Mucosa of descending colon (tissue), 3 donors: ENCODE measurements at regions not wholly inside any gene's neighbourhood (a gene's known extent, or its start where the extent isn't known, plus 50 kb on each side); places are given as distances from the start of the nearest gene placed in this dataset.

Experiments used
- ATAC-seq: fragments of 200-7000 bp; cut with Tn5 transposase; one replicate; pipeline ENCODE4 v1.9.1; 2020; ENCODE audit warnings: mild to moderate bottlenecking, moderate library complexity
- DNase-seq, 3 donors: peaks; one replicate each; pipeline ENCODE4 v3.0.0-alpha.2; 2020
- H3K36me3 ChIP-seq: fragments of 200-600 bp; one replicate; pipeline ENCODE4 v1.8.0; 2021; ENCODE audit warnings: low read depth, mild to moderate bottlenecking
- H3K4me1 ChIP-seq: fragments of 200-600 bp; one replicate; pipeline ENCODE4 v1.8.0; 2021; ENCODE audit warnings: low read depth, mild to moderate bottlenecking
- H3K4me3 ChIP-seq: fragments of 200-600 bp; one replicate; pipeline ENCODE4 v1.8.0; 2021; ENCODE audit warnings: mild to moderate bottlenecking
- H3K9me3 ChIP-seq: fragments of 200-600 bp; one replicate; pipeline ENCODE4 v1.8.0; 2021; ENCODE audit warnings: mild to moderate bottlenecking
- CTCF ChIP-seq: fragments of 200-600 bp; IDR thresholded peaks from one replicate; pipeline ENCODE4 v1.8.0; 2022; ENCODE audit warnings: antibody characterized with exemption, mild to moderate bottlenecking
- intact Hi-C, 2 donors: fragments of 100-400 bp; cut with DNase I in 1 of 2; cut with micrococcal nuclease in 1 of 2; formaldehyde crosslinking; loops; one replicate each; pipeline versions ENCODE4 v1.11.0 to v1.11.1; 2022; cut with DNase I, micrococcal nuclease
- donor health status: DM: no; HTN: no; CAD: no; lungs with moderate emphysema.
- donor health status: DM: no; HTN: no; CAD: no.
- donor health status: DM: no; HTN: yes; CAD: no.

DNA sequence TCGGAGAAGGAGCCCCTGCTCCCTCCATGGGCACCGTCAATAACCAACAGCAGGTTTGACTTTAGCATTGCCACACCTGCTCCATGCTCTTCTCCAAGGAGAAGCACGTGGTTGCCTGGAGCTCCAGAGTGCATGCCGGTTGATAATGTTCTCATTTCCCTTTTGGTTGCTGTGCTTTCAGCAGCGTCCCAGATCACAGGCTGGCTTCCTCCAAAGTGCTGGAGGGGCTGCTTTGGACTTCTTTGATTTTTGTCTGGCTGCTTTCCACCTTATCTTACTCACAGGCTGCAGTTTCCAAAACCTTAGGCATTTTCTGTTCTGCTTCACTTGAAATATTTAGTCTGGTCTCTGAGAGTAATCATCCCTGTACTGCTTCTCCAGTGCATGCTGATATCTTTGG is 123.8 kb upstream of the IRS2 start:
- intact Hi-C loops = no loop called here
- Histone ChIP-seq H3K4me1 (no peaks in the 10 kb centered on the region), H3K9me3 (peaks cover 7% of the 10 kb centered on the region), H3K4me3 (no peak overlapping the region), H3K36me3 (no peaks in the 10 kb centered on the region)
- DNase-seq = no peak
- ATAC-seq = no peak
- no peak for TF ChIP-seq CTCF

DNA sequence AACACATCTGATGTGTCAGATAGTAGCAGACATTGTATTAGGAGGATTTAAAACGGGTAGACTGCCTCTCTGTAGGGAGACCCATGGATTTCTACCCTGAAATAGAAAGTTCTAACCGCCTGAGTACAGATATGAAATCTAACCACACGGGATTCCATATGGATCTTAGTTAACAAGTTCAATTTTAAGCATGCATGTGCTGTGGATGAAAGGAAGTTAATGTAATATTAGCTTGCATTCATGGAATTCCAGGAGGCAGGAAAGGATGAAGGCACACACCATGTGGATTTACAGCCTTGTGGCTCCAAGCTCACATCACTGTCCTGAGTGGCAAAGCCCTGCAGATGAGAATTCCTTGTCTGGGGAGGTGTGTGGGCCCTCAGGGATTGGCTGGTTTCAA is 120.6 kb upstream of the IRS2 start:
- Histone ChIP-seq H3K36me3 (no peaks in the 10 kb centered on the region), H3K4me3 (no peak overlapping the region), H3K9me3 (peaks cover 7% of the 10 kb centered on the region), H3K4me1 (no peaks in the 10 kb centered on the region)
- intact Hi-C loops = no loop called here
- no peak for TF ChIP-seq CTCF
- ATAC-seq (no peak), DNase-seq (no peak)

GRCh38 chr13:109904218-109904617 is 117.8 kb upstream of the IRS2 start:
- no peak overlapping the region for H3K4me3 ChIP-seq
- TF ChIP-seq CTCF = no peak
- peaks cover 5% of the 10 kb centered on the region for H3K9me3 ChIP-seq
- ATAC-seq = no peak
- intact Hi-C loops = no loop called here
- no peaks in the 10 kb centered on the region for H3K36me3 ChIP-seq
- no peaks in the 10 kb centered on the region for H3K4me1 ChIP-seq
- DNase-seq = no peak

- no peak overlapping the region for H3K4me3 ChIP-seq
- H3K9me3 ChIP-seq = no peaks in the 10 kb centered on the region
- ATAC-seq = no peak
- no peak for TF ChIP-seq CTCF
- no peaks in the 10 kb centered on the region for H3K4me1 ChIP-seq
- intact Hi-C loops = no loop called here
- H3K36me3 ChIP-seq = no peaks in the 10 kb centered on the region
- no peak for DNase-seq
Measured at GRCh38 chr13:109900741-109901140, 114.4 kb upstream of the IRS2 start.

DNA sequence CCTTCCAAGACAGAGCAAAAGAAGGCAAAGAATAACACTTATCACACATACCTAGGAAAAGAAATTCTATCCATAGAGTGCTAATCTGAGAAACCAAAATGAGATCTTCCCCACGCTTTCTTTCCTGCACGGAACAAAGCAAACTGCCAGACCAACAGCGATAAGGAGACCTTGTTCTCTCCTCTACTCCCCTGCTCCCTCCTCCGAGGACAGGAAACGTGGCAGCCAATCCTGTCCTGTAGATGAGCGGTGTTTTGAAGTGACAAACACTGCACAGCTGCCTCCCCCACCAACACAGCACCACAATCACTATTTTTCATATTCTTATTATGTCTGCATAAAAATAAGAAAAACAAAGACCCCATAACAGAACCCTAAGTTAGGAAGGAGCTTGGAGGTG is 113.9 kb upstream of the IRS2 start:
- DNase-seq = no peak
- Histone ChIP-seq H3K36me3 (no peaks in the 10 kb centered on the region), H3K4me3 (no peak overlapping the region), H3K9me3 (no peaks in the 10 kb centered on the region), H3K4me1 (no peaks in the 10 kb centered on the region)
- intact Hi-C loops = no loop called here
- TF ChIP-seq CTCF = no peak
- ATAC-seq = no peak

DNA sequence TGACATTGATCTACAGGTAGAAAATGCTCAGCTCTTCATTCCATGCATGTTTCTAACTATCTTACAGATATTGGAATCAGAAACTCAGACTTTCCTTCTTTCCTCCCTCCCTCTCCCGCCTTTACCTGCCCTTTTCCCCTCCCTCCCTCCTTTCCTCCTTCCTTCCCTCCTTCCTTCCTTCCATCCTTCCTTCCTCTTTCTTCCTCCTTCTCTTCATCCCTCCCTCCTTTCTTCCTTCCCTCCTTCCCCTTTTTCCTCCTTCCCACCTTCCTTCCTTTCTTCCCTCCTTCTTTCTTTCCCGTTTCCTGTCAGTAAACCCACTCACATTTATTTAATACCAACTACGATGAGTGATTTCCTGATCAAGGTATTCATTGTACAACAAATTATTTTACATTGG is 113.4 kb upstream of the IRS2 start:
- no peak for TF ChIP-seq CTCF
- ATAC-seq = no peak
- Histone ChIP-seq H3K9me3 (no peaks in the 10 kb centered on the region), H3K36me3 (no peaks in the 10 kb centered on the region), H3K4me3 (no peak overlapping the region), H3K4me1 (no peaks in the 10 kb centered on the region)
- intact Hi-C loops = no loop called here
- DNase-seq = no peak
